GM18868 (cell line): ENCODE measurements at regions not wholly inside any gene's neighbourhood (a gene's known extent, or its start where the extent isn't known, plus 50 kb on each side); places are given as distances from the start of the nearest gene placed in this dataset.
A peak's percentile ranks its signal among the peaks of the same experiment; 100 is the strongest.
"Not testable (repeated sequence)": the region's sequence is repeated elsewhere in the genome, so short reads cannot be mapped to it uniquely, and the experiment has no call there.

ENCODE experiments used
- ATAC-seq: cut with Tn5 transposase; IDR thresholded peaks from one replicate; pipeline ENCODE4 v1.9.1; 2021; ENCODE audit warnings: mild to moderate bottlenecking, moderate library complexity; ENCODE audit not compliant: unreplicated experiment

DNA sequence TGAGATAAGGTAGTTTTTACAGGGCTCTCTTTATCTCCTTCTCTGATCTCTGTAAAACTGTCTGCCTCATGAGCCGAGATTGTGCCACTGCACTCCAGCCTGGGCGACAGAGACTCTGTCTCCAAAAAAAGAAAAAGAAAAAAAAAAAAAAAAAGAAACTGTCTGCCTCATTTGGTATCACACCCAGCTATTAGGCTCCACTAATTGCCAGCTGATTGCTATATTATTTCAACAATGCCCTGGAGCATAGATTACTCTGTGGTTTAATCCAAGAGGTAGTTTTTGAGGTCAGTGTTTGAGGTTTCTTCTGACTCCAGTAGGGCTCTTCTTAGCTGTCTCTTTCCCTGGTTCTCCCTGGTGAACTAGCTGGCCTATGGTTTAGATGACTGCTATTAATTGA is 268.1 kb upstream of the PLPP4 start:
- no peak for ATAC-seq

DNA sequence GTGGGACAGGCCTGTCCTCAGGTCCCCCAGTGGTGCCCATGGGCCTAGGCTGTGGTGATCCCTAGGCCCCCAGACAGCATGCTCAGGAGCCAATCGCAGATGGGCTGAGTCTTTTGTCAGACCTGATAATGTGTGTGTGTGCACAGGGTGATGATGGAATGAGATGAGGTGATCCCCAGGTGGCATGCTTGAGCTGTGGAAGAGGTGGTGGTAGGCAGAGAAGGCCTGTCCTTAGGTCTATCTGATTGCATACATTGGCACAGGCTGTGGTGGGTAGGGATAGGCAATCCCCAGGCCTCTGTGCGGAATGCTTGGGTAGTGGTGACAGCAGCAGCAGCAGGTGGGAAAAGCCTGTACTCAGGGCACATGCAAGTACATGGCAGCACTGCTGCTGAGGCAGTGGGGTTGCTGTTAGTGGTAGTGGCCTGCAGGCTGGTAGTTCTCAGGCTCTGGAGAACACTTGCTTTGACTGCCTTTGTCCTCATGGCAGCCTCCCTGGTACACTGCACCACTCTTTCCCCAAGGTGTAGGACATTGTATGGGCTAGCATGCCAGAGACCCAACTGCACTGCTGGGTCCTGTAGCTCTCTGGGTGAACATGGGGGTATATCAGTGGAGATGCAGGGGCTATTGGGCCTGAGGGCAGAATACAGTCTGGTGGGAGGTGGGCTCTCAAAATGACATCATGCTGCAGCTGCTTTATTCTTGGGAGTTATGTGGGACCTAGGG is 260.9 kb upstream of the PLPP4 start:
- no peak for ATAC-seq

DNA sequence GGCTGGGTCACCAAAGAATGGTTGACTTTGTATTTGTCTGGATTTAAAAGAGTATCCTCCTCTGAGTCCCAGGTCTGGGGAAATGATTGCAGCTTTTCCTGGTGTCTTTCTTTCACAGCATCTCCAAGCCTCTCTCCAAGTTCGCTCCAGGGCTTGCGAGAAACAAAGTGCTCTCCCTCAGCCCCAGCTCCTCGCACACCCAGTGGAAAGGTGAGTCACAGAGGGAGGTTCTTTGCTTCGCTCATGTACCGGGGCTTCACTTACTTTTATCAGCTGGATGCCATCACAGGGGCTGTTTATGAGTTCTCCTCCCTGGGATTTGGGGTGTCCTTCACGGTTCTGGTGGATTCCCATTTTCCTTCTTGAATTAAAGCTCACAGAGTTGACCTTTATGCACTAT is 252.2 kb upstream of the PLPP4 start:
- ATAC-seq: no peak

DNA sequence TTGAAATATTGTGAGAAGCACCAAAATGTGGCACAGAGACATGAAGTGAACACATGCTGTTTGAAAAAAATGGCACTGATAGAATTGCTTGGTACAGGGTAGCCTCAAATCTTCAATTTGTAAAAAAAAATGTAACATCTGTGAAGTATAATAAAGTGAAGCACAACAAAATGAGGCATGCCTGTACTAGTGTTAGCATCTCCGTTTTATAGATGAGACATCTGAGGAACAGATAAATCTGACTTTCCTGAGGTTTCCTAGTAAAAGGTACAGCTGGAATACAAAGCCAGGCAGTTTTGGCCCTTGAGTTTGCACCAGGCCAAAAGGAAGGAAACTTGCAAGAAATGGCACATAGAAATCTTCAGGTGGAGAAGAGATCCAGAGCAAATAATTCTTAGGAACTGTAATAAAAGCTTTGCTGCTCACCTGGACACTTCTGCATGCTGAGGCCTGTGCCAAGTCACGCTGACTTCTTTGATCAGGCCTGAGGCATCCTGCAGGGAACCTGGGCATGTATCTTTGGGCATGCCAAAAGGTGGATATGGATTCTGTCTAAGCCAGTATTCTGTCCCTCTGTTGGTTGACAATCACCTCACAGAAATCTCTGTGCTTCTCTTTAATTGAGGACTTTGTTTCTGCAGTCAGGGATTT is 251.5 kb upstream of the PLPP4 start:
- ATAC-seq: no peak

DNA sequence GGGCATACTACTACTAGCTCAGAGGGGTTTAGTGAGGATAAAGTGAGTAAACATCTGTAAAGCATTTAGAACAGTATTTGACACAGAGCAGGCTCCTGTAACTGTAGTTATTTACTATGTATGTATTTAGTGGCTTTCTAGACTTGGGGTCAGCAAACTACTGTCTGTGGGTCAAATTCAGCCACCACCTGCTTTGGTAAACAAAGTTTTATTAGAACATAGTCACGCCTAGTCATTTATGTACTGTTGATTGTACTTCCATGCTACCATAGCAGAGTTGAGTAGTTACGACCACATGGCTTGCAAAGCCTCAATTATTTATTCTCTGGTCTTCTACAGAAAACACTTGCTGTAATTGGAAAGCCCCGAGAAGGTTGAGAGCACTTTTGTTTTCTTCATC is 248.5 kb upstream of the PLPP4 start:
- no peak for ATAC-seq

DNA sequence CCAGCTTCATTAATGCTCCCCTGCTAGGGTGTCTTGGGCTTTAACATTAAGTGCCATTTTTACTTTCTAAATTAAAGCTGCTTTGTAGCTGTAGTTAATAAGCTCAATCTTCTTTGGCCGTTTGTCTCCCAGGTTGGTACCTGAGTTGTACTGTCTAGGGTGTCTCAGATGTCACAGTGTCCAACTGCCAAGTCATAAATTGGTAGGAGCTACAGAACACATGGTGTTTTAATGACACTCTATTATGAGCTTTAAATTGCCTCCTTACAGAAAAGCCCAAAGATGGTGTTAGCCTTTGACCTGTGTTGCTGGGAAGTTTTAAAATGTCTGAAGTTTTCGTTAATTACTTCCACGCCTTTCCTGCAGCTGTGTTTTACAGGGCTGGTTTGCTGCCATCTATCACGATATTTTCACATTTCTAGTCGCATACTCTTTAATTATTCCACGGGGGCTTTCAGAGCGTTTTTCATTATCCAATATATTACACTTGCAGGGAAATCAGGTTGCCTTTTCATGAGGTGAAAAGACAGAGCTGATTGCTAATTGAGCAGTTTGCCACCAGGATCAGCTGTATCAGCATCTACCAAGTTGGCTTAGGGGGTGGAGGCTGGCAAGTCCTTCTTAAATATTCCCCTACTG is 247.8 kb upstream of the PLPP4 start:
- no peak for ATAC-seq

DNA sequence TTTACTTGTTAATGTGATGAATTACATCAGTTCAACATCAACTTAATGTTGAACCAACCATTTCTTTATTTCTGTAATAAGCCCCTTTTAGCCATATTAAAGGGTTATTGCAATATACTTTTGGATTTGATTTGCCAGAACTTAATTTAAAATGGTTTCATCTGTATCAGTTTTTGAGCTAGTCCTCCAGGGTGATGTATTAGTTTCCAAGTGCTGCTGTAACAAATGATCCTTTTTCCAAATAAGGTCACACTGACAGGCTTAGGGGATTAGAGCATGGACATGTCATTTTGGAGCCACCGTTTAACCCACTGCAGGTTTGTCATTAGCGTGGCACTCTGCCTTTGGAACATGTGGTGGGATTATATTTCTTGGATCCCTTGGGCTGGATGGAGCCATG is 244.8 kb upstream of the PLPP4 start:
- ATAC-seq: no peak

DNA sequence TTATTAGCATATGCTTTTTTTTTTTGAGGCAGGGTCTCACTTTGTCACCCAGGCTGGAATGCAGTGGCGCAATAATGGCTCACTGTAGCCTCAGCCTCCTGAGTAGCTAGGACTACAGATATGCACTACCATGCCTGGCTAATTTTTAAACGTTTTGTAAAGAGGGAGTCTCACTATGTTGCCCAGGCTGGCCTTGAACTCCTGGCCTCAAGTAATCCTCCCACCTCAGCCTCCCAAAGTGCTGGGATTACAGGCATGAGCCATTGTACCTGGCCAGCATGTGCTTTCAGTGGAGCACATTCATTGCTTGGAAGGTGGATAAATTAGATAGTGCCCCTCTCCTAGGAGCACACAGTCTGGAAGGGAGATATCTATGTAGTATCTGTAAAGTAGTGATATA is 243.7 kb upstream of the PLPP4 start:
- ATAC-seq: not testable (repeated sequence)

DNA sequence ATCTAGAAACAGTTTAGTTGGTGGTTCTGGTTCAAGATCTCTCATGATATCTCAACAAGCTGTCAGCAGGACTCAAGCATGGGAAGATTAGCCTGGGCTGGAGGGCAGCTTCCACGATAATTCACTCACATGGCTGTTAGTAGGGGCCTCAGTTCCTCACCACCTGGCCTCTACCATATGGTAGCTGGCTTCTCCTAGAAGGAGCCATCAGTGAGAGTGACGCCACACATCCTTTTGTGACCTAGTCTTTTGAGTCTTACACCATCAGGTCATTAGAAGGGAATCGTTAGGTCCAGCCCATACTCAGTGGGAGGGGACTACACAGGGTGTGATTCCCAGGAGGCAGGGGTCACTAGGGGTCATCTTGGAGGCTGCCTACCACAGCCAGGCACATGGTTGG is 239.3 kb upstream of the PLPP4 start:
- ATAC-seq: no peak

DNA sequence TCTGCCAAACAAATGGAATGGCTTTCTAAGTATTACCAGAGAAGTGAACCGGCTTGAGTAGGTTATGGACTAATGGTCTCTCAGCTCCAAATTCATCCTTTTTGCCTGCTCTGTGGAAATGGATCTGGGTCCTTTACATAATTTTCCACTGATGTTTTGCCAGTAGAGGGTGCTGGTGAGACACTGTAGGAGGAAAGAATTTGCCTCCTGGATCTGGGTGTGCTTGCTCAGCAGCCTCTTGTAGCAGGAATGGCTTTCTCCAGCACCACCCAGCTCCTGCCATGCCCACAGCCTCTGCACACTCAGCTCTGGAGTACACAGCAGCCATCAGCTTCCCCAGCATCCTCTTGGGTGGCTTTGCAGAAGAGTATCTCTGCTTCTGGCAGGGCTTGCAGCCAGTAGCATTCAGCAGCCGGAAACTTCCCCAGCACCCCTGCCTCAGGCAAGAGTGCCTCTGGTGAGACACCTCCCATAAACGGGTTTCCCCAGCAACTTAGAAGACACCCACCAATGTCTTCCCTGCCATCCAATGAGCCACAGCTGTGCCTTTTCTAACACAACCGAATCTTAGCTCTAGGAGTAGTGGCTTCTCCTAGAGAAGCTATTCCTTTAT is 235.0 kb upstream of the PLPP4 start:
- no peak for ATAC-seq

DNA sequence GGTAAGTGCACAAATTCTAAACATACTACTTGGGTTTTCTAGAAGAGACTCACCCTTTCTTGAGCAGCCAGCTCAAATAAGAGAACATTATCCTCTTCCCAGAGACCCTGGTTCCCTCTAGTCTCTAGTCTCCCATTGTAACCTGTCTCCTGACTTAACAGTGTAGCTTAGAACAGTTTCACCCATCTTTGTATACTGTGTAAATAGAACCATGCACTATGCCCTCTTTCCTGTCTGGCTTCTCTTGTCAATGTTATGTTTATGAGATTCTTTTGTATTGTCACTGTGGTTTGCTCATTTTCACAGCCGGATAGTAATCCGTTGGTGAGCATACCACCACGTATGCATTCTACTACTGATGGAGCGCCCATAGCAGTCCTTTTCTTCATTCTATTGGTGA is 227.4 kb upstream of the PLPP4 start:
- ATAC-seq: no peak

DNA sequence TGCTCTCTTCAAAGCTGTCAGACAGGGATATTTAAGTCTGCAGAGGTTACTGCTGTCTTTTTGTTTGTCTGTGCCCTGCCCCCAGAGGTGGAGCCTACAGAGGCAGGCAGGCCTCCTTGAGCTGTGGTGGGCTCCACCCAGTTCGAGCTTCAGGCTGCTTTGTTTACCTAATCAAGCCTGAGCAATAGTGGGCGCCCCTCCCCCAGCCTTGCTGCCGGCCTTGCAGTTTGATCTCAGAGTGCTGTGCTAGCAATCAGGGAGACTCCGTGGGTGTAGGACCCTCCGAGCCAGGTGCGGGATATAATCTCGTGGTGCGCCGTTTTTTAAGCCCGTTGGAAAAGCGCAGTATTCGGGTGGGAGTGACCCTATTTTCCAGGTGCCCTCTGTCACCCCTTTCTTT is 217.3 kb upstream of the PLPP4 start:
- ATAC-seq: not testable (repeated sequence)

DNA sequence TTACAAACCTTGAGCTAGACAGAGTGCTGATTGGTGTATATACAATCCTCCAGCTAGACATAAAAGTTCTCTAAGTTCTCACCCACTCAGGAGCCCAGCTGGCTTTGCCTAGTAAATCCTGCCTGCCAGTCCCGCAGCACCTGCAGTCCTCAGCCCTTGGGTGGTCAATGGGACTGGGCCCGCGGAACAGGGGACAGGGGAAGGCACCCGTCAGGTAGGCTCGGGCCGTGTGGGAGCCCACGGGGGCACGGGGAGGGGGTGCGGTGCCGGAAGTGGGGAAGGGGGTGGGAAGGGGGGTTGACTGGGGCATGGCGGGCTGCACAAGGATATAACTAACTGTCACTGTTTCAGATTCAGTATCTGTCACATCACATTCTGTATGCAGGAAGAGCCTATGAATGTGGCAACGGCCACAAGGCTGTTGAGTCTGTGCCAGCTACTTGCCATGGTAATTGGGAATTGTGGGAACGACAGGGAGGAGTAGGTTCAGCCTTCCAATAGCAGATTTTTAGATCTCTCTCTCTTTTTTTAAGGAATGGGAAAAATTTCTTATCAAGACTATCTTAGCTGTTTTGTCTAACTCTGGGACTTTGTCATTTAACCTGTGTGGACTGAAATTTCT is 205.1 kb upstream of the PLPP4 start:
- ATAC-seq: no peak

DNA sequence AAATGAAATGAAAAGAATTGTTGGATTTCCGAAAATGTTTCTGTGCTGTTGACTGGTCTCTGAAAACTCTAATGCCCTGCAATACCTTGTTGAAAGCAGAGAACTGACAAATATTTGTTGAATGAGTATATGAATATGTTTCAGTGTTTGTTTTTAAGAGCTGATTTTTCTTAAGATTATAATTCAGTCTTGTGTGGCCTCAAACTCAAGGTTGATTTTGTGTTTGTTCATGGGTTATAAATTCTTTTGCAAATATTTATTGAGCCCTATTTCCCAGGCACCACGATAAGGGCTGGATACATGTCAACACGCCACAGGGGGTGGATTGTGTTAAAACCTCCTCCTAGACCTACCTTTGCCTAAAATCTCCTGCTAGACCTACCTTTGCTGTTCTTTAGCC is 203.9 kb upstream of the PLPP4 start:
- no peak for ATAC-seq

DNA sequence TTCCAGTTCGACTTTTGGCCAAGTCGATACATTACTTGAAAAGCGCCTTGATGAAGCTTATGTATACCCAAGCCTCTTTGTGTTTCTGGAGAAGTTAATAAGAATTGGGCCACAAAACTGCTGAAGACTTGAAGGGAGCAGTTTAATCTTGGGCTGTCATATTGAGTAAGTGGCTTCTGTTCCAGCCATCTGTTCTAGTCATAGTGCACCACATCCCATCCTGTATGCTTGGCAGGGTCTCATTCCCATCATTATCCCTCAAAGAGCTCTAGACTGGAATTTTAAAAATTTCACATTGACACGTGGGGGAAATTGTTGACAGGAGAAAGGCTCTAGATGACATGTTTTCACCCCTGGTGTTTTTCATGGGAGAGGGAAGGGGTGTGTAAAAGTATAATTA is 196.6 kb upstream of the PLPP4 start:
- ATAC-seq: no peak

DNA sequence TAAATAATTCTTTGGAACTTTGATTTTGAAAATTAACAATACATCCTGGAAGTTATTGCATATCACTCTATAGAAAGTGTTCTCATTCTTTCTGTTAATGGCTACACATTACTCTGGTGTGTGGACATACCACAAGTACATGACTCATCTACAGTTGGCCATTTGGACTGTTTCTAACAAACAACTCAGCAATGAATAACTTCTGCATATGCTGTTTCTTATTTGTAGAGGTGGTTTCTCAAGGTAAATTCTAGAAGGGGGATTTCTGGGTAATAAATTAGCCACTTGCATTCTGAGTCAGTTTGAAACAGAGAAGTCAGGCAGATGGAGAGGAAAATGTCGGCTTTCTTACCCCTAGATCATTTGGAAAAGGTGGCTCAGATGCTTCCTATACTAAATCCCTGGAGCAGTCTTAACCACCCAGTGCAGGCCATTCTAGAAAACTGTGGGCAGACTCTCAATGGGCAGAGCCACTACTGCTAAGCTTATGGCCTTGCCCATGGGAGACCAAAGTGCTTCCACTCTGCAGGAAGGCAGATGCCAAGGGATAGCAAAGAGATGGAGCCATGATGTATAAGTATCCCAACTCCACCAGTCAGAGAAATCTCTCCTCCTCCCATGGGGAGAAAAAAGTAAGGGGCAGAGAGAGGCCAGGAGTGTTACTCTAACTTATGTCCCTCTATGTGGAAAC is 194.0 kb upstream of the PLPP4 start:
- ATAC-seq: peak; percentile 78

DNA sequence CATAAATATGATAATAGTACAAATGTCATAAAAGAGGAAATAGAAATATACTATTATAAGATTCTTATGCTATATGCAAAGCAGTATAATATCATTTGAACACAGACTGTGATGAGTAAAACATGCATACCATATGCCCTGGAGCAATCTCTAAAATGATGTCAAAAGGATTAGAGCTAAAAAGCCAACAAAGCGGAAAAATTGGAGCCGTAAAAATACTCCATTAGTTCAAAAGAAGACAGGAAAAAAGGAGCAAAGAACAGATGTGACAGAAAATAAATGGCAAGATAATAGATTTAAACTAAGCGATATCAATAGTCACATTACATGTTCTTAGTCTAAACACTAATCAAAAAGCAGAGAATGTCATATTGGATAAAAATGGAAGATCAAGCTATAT is 191.0 kb upstream of the PLPP4 start:
- no peak for ATAC-seq

DNA sequence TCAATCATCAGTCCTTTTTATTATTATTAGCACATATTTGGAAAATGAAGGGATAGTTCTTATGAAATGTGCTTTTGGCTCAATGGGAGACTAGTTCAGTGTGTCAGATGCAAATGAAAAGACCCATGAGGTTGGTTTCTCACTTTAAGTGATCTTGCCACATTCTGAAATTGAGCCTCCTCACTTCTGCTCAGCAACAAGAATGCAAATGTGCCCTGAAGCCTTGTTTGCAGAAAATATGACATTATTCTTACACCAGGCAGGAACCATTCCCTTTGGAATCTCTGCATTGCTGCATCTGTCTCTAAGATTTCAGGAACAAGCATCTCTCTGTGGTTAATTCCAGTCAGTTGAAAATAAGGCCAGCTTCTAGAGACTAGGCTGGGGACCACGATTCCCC is 186.1 kb upstream of the PLPP4 start:
- no peak for ATAC-seq

DNA sequence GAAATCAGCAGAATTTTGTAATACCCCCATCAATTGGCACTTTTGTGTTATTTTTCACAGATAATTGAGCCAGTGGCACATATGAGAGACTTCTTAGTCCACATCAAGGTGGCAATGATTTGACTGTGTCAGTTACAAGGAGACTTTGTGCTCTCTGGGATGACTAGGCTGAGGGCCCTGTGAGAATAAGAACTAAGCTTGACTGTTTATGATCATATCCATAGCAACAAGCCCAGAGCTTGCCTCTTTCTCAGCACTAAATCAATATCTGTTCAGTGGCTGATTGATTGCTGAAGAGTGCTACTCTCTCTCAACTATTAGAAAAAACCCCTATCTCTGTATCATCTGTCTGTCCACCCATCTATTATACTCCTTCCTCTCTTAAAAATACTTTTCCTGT is 185.3 kb upstream of the PLPP4 start:
- no peak for ATAC-seq

DNA sequence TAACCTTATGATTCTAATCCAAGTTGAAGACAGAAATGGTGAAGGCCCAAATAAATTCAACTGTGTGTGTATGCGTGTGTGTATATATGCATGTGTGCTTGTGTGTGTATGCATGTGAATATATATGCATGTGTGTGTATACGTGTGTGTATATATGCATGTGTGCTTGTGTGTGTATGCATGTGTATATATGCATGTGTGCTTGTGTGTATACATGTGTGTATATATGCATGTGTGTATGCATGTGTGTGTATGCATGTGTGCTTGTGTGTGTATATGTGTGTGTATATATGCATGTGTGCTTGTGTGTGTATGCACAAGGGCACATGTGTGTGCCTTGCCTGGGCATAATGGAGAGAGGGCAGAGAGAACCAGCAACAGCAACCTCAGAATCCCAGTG is 184.7 kb upstream of the PLPP4 start:
- ATAC-seq: no peak

DNA sequence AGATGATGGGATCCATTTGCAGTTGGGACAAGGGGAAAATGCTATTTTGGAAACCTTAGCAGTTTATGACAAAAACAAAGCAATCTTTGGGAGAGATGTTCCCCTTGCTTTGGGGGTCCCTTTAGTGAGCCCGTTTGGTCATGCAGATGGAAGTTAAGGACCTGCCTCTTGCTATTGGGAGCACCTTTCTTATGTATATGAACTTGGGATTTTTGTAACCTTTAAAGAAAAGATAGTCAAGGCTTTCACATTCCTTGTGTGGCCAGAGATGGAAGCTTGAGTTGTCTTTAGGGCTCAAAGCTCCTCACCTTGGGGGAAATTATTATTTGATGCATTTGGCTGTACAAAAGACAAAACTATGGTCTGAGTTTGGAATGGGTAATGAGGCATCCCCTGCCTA is 179.0 kb upstream of the PLPP4 start:
- no peak for ATAC-seq
